HEK293T (cell line): ENCODE measurements at regions not wholly inside any gene's neighbourhood (a gene's known extent, or its start where the extent isn't known, plus 50 kb on each side); places are given as distances from the start of the nearest gene placed in this dataset.

ENCODE experiments used
- CTCF ChIA-PET: fragments of 350-600 bp; formaldehyde crosslinking; extraction: SDS; loops from one replicate; lab custom pipeline; 2021; ENCODE audit warnings: antibody characterized with exemption, inconsistent platforms; lab: Yijun Ruan, JAX
- POLR2A ChIA-PET: fragments of 350-600 bp; formaldehyde crosslinking; extraction: SDS; loops from one replicate; lab custom pipeline; 2020; ENCODE audit warnings: antibody characterized with exemption, inconsistent platforms; lab: Yijun Ruan, JAX
- DNase-seq: peaks from one replicate; pipeline ENCODE4 v3.0.0; 2012; ENCODE audit warnings: mixed read lengths; ENCODE audit errors: extremely low spot score
- ARNT ChIP-seq: fragments of 450-650 bp; IDR thresholded peaks from 2 replicates; pipeline ENCODE4 v1.6.1; 2017; ENCODE audit warnings: mild to moderate bottlenecking
- BHLHE40 ChIP-seq: fragments of 450-650 bp; IDR thresholded peaks from 2 replicates; pipeline ENCODE4 v1.6.1; 2016; ENCODE audit warnings: mild to moderate bottlenecking, moderate library complexity, borderline replicate concordance
- CTBP1 ChIP-seq: fragments of 450-650 bp; IDR thresholded peaks from 2 replicates; pipeline ENCODE4 v1.6.1; 2016; ENCODE audit warnings: borderline replicate concordance
- ELF4 ChIP-seq: fragments of 450-650 bp; IDR thresholded peaks from 2 replicates; pipeline ENCODE4 v1.6.1; 2017; ENCODE audit warnings: antibody characterized with exemption
- FOXA1 ChIP-seq: fragments of 450-650 bp; IDR thresholded peaks from 2 replicates; pipeline ENCODE4 v1.6.1; 2016; ENCODE audit warnings: mild to moderate bottlenecking
- FOXK2 ChIP-seq: fragments of 450-650 bp; IDR thresholded peaks from 2 replicates; pipeline ENCODE4 v1.6.1; 2016; ENCODE audit warnings: mild to moderate bottlenecking
- FOXM1 ChIP-seq: fragments of 450-650 bp; IDR thresholded peaks from 2 replicates; pipeline ENCODE4 v1.6.1; 2017; ENCODE audit warnings: mild to moderate bottlenecking, borderline replicate concordance
- HDGF ChIP-seq: fragments of 450-650 bp; IDR thresholded peaks from 2 replicates; pipeline ENCODE4 v1.6.1; 2017; ENCODE audit warnings: antibody characterized with exemption, borderline replicate concordance
- L3MBTL2 ChIP-seq: fragments of 450-650 bp; conservative IDR thresholded peaks from 2 replicates; pipeline ENCODE4 v1.6.1; 2016; ENCODE audit warnings: mild to moderate bottlenecking
- LEF1 ChIP-seq: fragments of 450-650 bp; IDR thresholded peaks from 2 replicates; pipeline ENCODE4 v1.6.1; 2017; ENCODE audit warnings: mild to moderate bottlenecking, borderline replicate concordance
- NFRKB ChIP-seq: fragments of 450-650 bp; IDR thresholded peaks from 2 replicates; pipeline ENCODE4 v1.6.1; 2016; ENCODE audit warnings: mild to moderate bottlenecking, moderate library complexity
- PKNOX1 ChIP-seq: fragments of 450-650 bp; IDR thresholded peaks from 2 replicates; pipeline ENCODE4 v1.6.1; 2016
- SP1 ChIP-seq: fragments of 450-650 bp; IDR thresholded peaks from 2 replicates; pipeline ENCODE4 v1.6.1; 2017
- SUZ12 ChIP-seq: fragments of 450-650 bp; IDR thresholded peaks from 2 replicates; pipeline ENCODE4 v1.6.1; 2016; ENCODE audit warnings: mild to moderate bottlenecking
- TARDBP ChIP-seq: fragments of 450-650 bp; IDR thresholded peaks from 2 replicates; pipeline ENCODE4 v1.6.1; 2016
- ZNF384 ChIP-seq: fragments of 450-650 bp; IDR thresholded peaks from 2 replicates; pipeline ENCODE4 v1.6.1; 2016

GRCh38 chr13:21965095-21965494 lies 294.2 kb downstream of the FGF9 start:
- POLR2A ChIA-PET: no interaction called here
- no peak for DNase-seq
- TF ChIP-seq SUZ12 (no peak), FOXM1 (no peak), PKNOX1 (no peak), HDGF (no peak), CTBP1 (no peak), ELF4 (no peak), FOXK2 (no peak), ARNT (no peak), LEF1 (no peak), TARDBP (no peak), L3MBTL2 (no peak), BHLHE40 (no peak), FOXA1 (no peak), SP1 (no peak), NFRKB (no peak), ZNF384 (no peak)
- CTCF ChIA-PET: no interaction called here

GRCh38 chr13:21966014-21966413 lies 295.1 kb downstream of the FGF9 start:
- TF ChIP-seq L3MBTL2 (no peak), FOXK2 (no peak), ARNT (no peak), ZNF384 (no peak), TARDBP (no peak), CTBP1 (no peak), ELF4 (no peak), LEF1 (no peak), FOXA1 (no peak), SP1 (no peak), SUZ12 (no peak), PKNOX1 (no peak), HDGF (no peak), NFRKB (no peak), BHLHE40 (no peak), FOXM1 (no peak)
- DNase-seq: no peak
- POLR2A ChIA-PET: no interaction called here
- CTCF ChIA-PET: interaction anchor here (0.6 kb wide), 1 partner anchor 201 kb away, joined by 3 read pairs; no protein-coding TSS in a partner anchor

GRCh38 chr13:21967871-21968270 lies 297.0 kb downstream of the FGF9 start:
- TF ChIP-seq BHLHE40 (no peak), ZNF384 (no peak), FOXA1 (no peak), HDGF (no peak), FOXM1 (no peak)
- DNase-seq: no peak
- ChIA-PET CTCF (no interaction called here), POLR2A (no interaction called here)

DNA sequence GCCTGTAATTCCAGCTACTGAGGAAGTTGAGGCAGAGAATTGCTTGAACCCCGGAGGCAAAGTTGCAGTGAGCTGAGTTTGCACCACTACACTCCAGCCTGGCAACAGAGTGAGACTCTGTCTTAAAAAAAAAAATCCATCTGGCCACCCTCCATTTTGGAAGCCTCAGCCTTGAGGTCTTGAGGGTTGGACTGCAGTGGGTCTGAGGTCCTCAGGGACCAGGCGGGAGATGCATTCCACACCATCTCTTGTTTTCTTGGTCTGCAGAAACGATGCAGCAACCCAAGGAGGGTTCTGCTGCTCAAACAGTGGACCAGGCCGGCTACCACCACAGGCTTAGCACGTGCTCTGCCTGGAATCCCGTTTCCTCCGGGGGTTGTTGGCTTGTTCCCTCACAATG lies 299.3 kb downstream of the FGF9 start:
- no peak for TF ChIP-seq FOXK2
- TF ChIP-seq SUZ12: no peak
- TF ChIP-seq SP1: no peak
- no peak for TF ChIP-seq PKNOX1
- no peak for TF ChIP-seq NFRKB
- no peak for TF ChIP-seq FOXA1
- TF ChIP-seq ZNF384: no peak
- no peak for TF ChIP-seq BHLHE40
- ChIA-PET POLR2A (no interaction called here), CTCF (no interaction called here)
- DNase-seq: no peak

GRCh38 chr13:21970918-21971317 lies 300.0 kb downstream of the FGF9 start:
- ChIA-PET POLR2A (no interaction called here), CTCF (no interaction called here)
- no peak for TF ChIP-seq FOXK2
- DNase-seq: no peak

- POLR2A ChIA-PET: no interaction called here
- TF ChIP-seq ELF4: no peak
- TF ChIP-seq LEF1: no peak
- TF ChIP-seq ARNT: no peak
- TF ChIP-seq BHLHE40: no peak
- no peak for TF ChIP-seq PKNOX1
- no peak for TF ChIP-seq HDGF
- no peak for TF ChIP-seq SP1
- no peak for TF ChIP-seq SUZ12
- TF ChIP-seq CTBP1: no peak
- TF ChIP-seq NFRKB: no peak
- TF ChIP-seq FOXA1: no peak
- TF ChIP-seq FOXM1: no peak
- no peak for TF ChIP-seq L3MBTL2
- no peak for TF ChIP-seq ZNF384
- no peak for TF ChIP-seq FOXK2
- TF ChIP-seq TARDBP: no peak
- CTCF ChIA-PET: no interaction called here
- DNase-seq: no peak
Observed at GRCh38 chr13:21971662-21972621, 301.1 kb downstream of the FGF9 start.
